Activated CD4-positive, CD25-positive, alpha-beta regulatory T cell treated with anti-CD3 and anti-CD28 coated beads, Interleukin-2, amount 50 U/mL, for 24 hours (primary cell): ENCODE measurements at regions not wholly inside any gene's neighbourhood (a gene's known extent, or its start where the extent isn't known, plus 50 kb on each side); places are given as distances from the start of the nearest gene placed in this dataset.

ENCODE experiments used
- ATAC-seq, 2 donors: fragments of 150-1000 bp; cut with Tn5 transposase; one replicate each; pipeline ENCODE4 v1.10.0; 2021; ENCODE audit warnings: mild to moderate bottlenecking in 1 of 2, moderate library complexity in 1 of 2

GRCh38 chr10:47053081-47053798, 142.0 kb downstream of the PTPN20 start:
- ATAC-seq = no peak

GRCh38 chr10:47054974-47055373, 143.7 kb downstream of the PTPN20 start:
- ATAC-seq = no peak

DNA sequence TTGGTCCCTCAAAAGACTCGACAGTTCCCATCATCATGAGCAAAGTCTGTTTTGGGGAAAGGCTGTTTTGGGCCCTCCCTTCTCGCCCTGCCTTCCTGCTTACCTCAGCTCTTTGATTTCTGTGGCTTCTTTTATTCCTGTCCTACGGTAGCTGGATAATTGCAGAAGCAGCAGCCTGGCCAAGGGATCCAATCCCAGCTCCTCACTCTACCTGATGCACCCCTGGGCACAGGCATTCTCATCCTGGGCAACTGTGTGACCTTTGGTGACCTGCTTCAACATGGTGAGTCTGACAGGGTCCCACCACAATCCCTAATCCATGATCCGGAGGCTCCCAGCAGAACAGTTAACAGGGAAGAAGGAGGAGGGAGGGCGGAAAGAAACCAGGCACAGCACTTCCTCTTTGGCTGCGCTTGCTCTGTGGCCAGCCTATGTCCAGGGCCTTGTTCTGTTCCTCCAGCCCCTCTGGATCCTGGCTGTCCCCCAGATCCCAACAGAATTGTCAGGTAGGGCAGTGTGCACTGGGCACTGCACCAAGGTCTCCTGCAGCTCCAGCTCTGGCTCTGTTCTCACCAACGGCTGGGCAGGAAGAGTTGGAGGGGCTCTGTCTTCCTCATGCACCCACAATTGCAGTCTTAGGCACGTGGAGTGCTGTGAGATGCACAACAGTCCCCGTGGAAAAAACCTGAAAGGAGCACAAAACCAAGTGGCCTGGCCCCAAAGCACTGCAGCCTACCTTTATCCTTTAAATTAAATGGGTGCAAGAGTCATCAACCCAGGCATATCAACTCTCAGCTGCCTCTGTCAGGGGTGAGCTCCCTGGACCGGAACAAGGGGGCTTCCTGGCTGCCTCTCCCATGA, 144.4 kb downstream of the PTPN20 start:
- no peak for ATAC-seq

GRCh38 chr10:47056247-47056510, 145.0 kb downstream of the PTPN20 start:
- no peak for ATAC-seq

- no peak for ATAC-seq
Observed at GRCh38 chr10:47057471-47057870, 146.2 kb downstream of the PTPN20 start.

DNA sequence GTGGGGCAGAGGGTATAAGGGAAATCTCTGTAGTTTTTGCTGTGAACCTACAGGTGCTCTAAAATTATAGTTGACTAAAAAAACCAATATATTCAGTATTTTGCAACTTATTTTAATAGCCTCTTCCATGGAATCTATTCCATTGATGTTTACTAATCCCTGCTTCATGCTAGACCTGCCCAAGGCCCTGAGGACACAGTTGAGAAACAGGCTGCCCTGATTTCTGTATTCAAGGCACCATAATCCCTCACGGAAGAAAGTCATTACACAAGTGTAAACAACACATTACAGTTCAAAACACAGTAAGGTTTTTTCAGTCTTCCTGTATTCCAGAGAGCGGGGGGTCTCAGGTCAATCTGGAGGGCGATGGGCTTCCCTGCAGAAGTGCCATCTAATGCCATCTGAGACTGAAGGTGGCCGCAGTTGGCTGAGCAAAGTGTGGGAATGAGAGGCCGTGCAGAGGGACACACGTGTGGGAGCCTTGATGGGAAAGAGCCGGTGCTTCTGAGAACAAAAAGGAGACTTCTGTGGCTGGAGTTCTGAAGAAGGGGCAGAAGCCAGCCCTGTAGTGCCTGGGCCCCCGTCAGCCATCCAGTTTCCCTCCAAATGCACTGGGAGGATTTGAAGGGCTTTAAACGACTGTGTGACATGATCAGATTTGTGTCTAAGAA, 146.9 kb downstream of the PTPN20 start:
- ATAC-seq = no peak

DNA sequence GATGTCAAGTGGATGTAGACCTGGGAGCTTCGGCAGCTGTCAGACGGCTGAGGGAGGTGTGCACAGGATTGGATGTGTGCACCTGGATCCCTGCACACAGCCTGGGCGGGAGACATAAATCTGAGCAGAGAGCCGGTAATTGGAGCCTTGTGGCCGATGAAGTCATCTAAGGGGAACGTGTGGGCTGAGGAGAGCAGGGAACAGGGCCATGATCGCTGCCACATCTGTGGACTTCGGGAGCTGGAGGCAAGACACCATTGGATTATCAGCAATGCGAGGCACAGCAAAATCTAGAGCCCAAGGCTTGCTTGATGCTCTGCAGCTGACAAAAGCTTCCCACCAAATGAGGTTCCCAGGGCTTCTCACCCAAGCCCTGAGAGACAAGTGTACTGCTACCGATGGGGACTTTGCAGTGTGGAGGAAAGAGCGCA, 147.7 kb downstream of the PTPN20 start:
- ATAC-seq = no peak

- no peak for ATAC-seq
Observed at GRCh38 chr10:47059606-47060311, 148.5 kb downstream of the PTPN20 start.

DNA sequence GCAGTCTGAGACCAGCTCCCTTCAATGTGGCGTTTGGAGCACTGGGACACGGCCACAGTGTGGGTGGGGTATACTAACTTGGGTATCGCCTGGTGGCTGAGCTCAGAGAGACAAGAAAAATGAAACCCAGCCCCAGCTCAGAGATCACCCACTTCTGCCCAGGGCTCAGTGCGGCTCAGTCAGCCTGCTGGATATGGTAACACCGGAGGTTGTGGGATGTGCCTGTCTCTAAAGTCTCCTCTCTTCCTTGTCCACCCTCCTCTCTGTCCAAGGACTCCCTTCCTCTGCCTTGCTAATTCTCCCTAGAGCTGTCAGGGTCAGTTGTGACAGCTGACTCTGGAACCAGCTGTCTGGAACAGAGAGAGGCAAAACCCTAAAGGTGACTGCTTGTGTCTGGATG, 149.1 kb downstream of the PTPN20 start:
- no peak for ATAC-seq

DNA sequence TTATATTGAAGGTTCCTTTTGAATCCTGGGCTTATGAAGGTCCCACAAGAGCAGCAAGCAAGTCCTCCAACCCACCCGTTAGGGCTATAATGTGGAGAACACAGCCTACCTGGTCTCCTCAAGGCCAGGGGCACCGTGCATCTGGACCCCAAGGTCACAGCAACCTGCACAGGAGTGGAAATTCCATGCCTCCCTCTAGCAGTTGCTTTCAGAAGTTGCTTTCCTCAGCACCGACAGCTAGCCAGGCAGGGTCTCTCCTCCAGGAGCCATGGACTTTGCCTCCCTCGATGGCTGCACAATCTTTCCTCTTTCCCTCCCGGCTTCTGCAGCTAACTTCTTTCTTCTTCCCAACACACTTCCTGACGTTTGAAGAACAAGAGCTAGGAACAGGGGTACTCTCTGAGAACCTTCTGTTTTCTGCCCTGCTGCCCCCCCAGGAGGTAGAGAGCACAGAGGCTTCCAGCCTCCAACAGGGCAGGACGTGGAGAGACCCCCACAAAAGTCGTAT, 149.8 kb downstream of the PTPN20 start:
- no peak for ATAC-seq

GRCh38 chr10:47061776-47062175, 150.5 kb downstream of the PTPN20 start:
- no peak for ATAC-seq

- no peak for ATAC-seq
Observed at GRCh38 chr10:47062441-47063200, 151.4 kb downstream of the PTPN20 start.

- ATAC-seq = no peak
Observed at GRCh38 chr10:47063858-47064257, 152.6 kb downstream of the PTPN20 start.

DNA sequence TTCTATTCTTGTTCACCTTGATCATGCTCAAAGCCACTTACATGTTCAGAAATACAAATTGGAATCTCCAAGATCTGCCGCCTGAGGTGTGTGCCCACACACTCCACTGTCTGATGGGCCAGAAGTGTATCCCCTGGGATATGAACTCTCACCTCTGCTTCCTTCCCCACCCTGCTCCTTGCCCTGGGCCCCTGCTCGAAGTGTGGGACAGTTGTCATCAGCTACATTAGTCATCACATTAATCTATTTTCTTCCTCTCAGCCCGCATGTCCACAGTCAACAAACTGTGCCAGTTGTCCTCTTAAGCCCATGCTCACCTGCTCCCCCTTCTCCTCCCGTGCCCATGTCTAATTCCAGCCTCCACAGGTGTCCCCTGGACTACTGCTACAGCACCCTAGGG, 154.7 kb downstream of the PTPN20 start:
- ATAC-seq = no peak

DNA sequence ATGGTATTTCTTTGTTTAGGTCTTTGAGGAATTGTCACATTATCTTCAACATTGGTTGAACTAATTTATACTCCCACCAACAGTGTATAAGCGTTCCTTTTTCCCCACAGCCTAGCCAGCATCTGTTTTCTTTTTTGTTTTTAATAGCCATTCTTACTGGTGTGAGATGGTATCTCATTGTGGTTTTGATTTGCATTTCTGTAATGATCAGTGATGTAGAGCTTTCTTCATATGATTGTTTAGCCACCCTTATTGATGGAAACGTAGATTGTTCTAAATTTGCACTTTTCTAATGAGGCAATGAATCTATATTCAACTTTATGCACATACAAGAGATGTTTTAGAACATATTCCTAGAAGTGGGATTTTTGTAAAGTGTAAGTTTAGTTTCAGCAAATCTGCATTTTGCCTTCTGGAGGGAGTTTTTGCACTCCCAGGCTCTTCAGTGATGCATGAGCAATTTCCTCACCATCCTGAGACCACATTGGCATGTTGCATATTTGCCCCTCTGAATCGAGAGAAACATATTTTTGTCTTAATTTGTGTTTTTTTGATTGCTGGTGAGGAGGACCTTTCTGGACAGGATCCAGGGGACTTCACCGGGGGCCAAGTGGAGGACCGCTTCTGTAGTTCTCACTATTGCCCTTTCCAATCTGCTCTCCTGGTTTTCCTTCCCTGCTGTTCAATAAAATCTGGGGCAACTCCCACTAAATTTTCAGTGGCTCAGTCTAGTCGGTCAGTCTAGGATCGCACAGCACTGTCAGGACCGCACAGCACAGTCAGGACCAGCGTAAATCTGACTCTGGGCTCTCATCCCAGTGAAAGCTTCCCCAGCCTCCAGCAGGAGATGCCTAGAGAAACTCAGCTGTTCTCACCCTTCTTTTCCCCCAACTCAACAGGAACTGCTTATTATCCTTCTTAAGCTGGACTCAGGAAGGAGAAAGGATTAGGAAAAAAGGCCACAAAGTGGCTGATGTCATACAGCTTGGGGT, 157.0 kb downstream of the PTPN20 start:
- ATAC-seq = no peak

DNA sequence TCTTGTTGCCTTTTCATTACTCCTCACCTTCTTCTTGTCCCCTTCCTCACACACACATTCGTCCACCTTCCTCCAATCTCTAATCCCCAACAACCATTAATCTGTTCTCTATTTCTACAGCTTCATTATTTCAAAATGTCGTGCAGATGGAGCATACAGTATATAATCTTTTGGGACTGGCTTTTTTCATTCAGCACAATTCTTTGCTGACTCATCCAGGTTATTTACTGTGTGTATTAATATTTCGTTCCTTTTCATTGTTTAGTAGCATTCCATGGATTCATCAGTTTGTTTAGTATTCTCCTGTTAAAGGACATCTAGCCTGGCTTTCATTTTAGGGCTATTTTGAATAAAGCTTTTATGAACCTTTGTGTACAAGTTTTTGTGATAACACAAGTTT, 159.3 kb downstream of the PTPN20 start:
- no peak for ATAC-seq

GRCh38 chr10:47071891-47072290, 160.7 kb downstream of the PTPN20 start:
- no peak for ATAC-seq

DNA sequence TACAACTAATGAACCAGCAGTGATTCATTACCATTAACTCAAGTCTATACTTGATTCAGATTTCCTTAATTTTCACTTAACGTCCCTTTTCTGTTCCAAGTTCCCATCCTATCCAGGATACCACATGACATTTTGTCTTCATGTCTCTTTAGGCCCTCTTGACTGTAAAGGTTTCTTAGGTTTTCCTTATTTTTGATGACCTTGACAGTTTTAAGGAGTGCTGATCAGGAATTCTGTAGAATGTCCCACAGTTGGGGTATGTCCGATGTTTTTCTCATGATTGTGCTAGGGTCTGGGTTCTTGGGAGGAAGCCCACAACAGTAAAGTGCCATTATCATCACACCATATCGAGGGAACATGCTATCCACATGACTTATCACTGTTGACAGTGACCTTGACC, 162.7 kb downstream of the PTPN20 start:
- no peak for ATAC-seq

- ATAC-seq = no peak
Observed at GRCh38 chr10:47076949-47077361, 165.7 kb downstream of the PTPN20 start.

GRCh38 chr10:47077386-47077785, 166.2 kb downstream of the PTPN20 start:
- no peak for ATAC-seq

GRCh38 chr10:47077941-47078340, 166.7 kb downstream of the PTPN20 start:
- no peak for ATAC-seq
